HG03097 (cell line): ENCODE measurements at regions not wholly inside any gene's neighbourhood (a gene's known extent, or its start where the extent isn't known, plus 50 kb on each side); places are given as distances from the start of the nearest gene placed in this dataset.

Source experiments
- ATAC-seq: cut with Tn5 transposase; IDR thresholded peaks from one replicate; pipeline ENCODE4 v1.9.1; 2021; ENCODE audit not compliant: unreplicated experiment, low FRiP score

- no peak for ATAC-seq
Observed at GRCh38 chr5:27592231-27592630, 553.8 kb upstream of the CDH9 start.

GRCh38 chr5:27590503-27590902, 552.1 kb upstream of the CDH9 start:
- ATAC-seq, result no peak

GRCh38 chr5:27578279-27578678, 539.9 kb upstream of the CDH9 start:
- no peak for ATAC-seq

GRCh38 chr5:27571681-27572080, 533.3 kb upstream of the CDH9 start:
- ATAC-seq, result no peak

GRCh38 chr5:27568811-27569210, 530.4 kb upstream of the CDH9 start:
- ATAC-seq, result no peak

GRCh38 chr5:27561408-27561807, 523.0 kb upstream of the CDH9 start:
- ATAC-seq, result no peak

- ATAC-seq, result no peak
Observed at GRCh38 chr5:27548484-27548883, 510.1 kb upstream of the CDH9 start.

- no peak for ATAC-seq
Observed at GRCh38 chr5:27535031-27535557, 496.7 kb upstream of the CDH9 start.

- ATAC-seq, result no peak
Observed at GRCh38 chr5:27532305-27532704, 493.9 kb upstream of the CDH9 start.

GRCh38 chr5:27524515-27524914, 486.1 kb upstream of the CDH9 start:
- no peak for ATAC-seq

GRCh38 chr5:27523629-27524028, 485.2 kb upstream of the CDH9 start:
- ATAC-seq, result no peak

- no peak for ATAC-seq
Observed at GRCh38 chr5:27516437-27516836, 478.1 kb upstream of the CDH9 start.

GRCh38 chr5:27511061-27511460, 472.7 kb upstream of the CDH9 start:
- no peak for ATAC-seq

GRCh38 chr5:27503813-27504212, 465.4 kb upstream of the CDH9 start:
- ATAC-seq, result no peak

GRCh38 chr5:27502236-27502635, 463.9 kb upstream of the CDH9 start:
- ATAC-seq, result no peak

GRCh38 chr5:27497491-27497890, 459.1 kb upstream of the CDH9 start:
- ATAC-seq, result no peak

GRCh38 chr5:27494887-27495286, 456.5 kb upstream of the CDH9 start:
- ATAC-seq, result no peak

- ATAC-seq, result no peak
Observed at GRCh38 chr5:27491746-27492439, 453.5 kb upstream of the CDH9 start.

- ATAC-seq, result no peak
Observed at GRCh38 chr5:27491047-27491446, 452.7 kb upstream of the CDH9 start.

- no peak for ATAC-seq
Observed at GRCh38 chr5:27489701-27490100, 451.3 kb upstream of the CDH9 start.

GRCh38 chr5:27482663-27483062, 444.3 kb upstream of the CDH9 start:
- no peak for ATAC-seq

- no peak for ATAC-seq
Observed at GRCh38 chr5:27479859-27480258, 441.5 kb upstream of the CDH9 start.

- no peak for ATAC-seq
Observed at GRCh38 chr5:27477550-27477949, 439.2 kb upstream of the CDH9 start.
